Lower lobe of right lung (tissue), 2 donors: ENCODE measurements at regions not wholly inside any gene's neighbourhood (a gene's known extent, or its start where the extent isn't known, plus 50 kb on each side); places are given as distances from the start of the nearest gene placed in this dataset.

Source experiments
- ATAC-seq, 2 donors: fragments of 200-7000 bp; cut with Tn5 transposase; one replicate each; pipeline ENCODE4 v1.9.1; 2020 to 2022; ENCODE audit warnings: mild to moderate bottlenecking in 2 of 2, moderate library complexity in 2 of 2
- DNase-seq: peaks from one replicate; pipeline ENCODE4 v3.0.0-alpha.2; 2020
- H3K27ac ChIP-seq: fragments of 200-600 bp; one replicate; pipeline ENCODE4 v1.8.0; 2022
- H3K27me3 ChIP-seq: fragments of 200-600 bp; one replicate; pipeline ENCODE4 v1.8.0; 2022; ENCODE audit warnings: low read depth
- H3K36me3 ChIP-seq: fragments of 200-600 bp; one replicate; pipeline ENCODE4 v1.8.0; 2022; ENCODE audit warnings: mild to moderate bottlenecking
- H3K4me1 ChIP-seq: fragments of 200-600 bp; one replicate; pipeline ENCODE4 v1.8.0; 2022
- H3K4me3 ChIP-seq: fragments of 200-600 bp; one replicate; pipeline ENCODE4 v1.8.0; 2022; ENCODE audit warnings: mild to moderate bottlenecking
- H3K9me3 ChIP-seq: fragments of 200-600 bp; one replicate; pipeline ENCODE4 v1.8.0; 2022
- intact Hi-C: fragments of 100-400 bp; cut with DNase I; formaldehyde crosslinking; loops from one replicate; pipeline ENCODE4 v1.11.0; 2022
- TF ChIP-seq, protein P1 (sequence below): fragments of 200-600 bp; IDR thresholded peaks from one replicate; pipeline ENCODE4 v1.8.0; 2022; ENCODE audit warnings: antibody characterized with exemption, mild to moderate bottlenecking
- donor health status: DM: no; HTN: yes; CAD: no; lungs with severe emphysema.

DNA sequence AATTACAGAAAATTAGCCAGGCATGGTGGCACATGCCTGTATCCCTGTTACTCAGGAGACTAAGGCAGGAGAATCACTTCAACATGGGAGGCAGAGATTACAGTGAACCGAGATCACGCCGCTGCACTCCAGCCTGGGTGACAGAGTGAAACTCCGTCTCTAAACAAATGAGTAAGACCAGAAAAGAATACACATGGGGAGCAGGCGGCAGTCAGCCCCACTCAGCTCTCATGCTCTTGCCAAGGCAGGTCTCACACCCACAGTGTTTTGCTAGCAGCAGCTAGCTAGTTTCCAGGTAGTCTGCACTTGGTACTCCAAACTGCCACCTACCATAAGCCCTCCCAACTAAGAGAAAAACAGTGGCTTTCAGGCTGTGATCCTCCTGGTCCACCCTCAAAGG, 722.3 kb upstream of the CTNND2 start:
- Histone ChIP-seq H3K4me1 (no peaks in the 10 kb centered on the region), H3K27me3 (no peaks in the 10 kb centered on the region), H3K36me3 (no peaks in the 10 kb centered on the region), H3K27ac (no peak overlapping the region), H3K9me3 (no peaks in the 10 kb centered on the region), H3K4me3 (no peak overlapping the region)
- TF ChIP-seq, protein P1, sequence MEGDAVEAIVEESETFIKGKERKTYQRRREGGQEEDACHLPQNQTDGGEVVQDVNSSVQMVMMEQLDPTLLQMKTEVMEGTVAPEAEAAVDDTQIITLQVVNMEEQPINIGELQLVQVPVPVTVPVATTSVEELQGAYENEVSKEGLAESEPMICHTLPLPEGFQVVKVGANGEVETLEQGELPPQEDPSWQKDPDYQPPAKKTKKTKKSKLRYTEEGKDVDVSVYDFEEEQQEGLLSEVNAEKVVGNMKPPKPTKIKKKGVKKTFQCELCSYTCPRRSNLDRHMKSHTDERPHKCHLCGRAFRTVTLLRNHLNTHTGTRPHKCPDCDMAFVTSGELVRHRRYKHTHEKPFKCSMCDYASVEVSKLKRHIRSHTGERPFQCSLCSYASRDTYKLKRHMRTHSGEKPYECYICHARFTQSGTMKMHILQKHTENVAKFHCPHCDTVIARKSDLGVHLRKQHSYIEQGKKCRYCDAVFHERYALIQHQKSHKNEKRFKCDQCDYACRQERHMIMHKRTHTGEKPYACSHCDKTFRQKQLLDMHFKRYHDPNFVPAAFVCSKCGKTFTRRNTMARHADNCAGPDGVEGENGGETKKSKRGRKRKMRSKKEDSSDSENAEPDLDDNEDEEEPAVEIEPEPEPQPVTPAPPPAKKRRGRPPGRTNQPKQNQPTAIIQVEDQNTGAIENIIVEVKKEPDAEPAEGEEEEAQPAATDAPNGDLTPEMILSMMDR = no peak
- no peak for ATAC-seq
- no peak for DNase-seq
- intact Hi-C loops = no loop called here

DNA sequence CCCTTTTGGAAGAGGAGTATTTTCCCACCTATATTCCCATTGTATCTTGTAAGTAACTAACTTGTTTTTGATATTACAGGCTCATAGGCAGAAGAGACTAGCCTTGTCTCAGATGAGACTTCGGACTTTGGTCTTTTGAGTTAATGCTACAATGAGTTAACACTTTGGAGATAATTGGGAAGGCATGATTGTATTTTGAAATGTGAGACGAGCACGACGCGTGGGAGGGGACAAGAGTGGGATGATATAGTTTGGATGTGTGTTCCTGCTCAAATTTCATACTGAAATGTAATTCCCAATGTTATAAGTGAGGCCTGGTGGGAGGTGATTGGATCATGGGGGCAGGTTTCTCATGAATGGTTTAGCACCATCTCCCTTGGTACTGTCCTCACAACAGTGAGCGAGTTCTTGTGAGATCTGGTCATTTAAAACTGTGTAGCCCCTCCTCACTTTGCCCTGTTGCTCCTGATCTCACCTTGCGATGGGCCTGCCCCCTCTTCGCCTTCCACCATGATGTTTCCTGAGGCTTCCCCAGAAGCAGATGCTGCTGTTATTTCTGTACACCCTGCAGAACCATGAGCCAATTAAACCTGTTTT, 721.5 kb upstream of the CTNND2 start:
- Histone ChIP-seq H3K27me3 (no peaks in the 10 kb centered on the region), H3K36me3 (no peaks in the 10 kb centered on the region), H3K27ac (no peak overlapping the region), H3K4me3 (no peak overlapping the region), H3K9me3 (no peaks in the 10 kb centered on the region), H3K4me1 (no peaks in the 10 kb centered on the region)
- no peak for DNase-seq
- TF ChIP-seq, protein P1 = no peak
- ATAC-seq = no peak
- intact Hi-C loops = no loop called here

DNA sequence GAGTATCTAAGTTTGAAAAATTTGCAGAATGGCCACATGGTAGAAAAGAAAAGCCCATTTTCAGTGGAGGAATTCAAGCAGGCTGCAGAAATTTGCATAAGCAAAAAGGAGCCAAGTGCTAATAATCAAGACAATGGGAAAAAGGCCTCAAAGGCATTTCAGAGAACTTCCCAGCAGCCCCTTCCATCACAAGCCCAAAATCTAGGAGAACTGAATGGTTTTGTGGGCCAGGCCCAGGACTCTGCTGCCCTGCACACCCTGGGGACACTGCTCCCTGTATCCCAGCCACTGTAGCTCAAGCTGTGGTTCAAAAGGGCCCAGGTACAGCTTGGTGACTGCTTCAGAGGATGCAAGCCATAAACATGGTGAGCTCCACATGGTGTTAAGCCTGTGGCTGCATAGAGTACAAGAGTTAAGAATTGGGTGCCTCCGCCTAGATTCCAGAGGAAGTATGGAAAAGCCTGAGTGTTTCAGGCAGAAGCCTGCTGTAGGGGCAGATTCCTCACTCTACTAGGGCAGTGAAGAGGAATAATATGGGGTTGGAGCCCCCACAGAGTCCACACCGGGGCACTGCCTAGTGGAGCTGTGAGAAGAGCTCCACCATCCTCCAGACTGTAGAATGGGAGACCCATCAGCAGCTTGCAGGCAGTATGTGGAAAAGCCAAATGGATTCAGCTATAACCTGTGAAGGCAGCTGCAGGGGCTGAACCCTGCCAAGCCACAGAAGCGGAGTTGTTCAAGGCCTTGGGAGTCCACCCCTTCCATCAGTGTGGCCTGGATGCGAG, 720.7 kb upstream of the CTNND2 start:
- H3K27ac ChIP-seq = no peak overlapping the region
- no peak for DNase-seq
- no peak overlapping the region for H3K4me3 ChIP-seq
- no peaks in the 10 kb centered on the region for H3K36me3 ChIP-seq
- H3K27me3 ChIP-seq = no peaks in the 10 kb centered on the region
- no peaks in the 10 kb centered on the region for H3K4me1 ChIP-seq
- TF ChIP-seq, protein P1 = no peak
- intact Hi-C loops = no loop called here
- no peak for ATAC-seq
- H3K9me3 ChIP-seq = no peaks in the 10 kb centered on the region

DNA sequence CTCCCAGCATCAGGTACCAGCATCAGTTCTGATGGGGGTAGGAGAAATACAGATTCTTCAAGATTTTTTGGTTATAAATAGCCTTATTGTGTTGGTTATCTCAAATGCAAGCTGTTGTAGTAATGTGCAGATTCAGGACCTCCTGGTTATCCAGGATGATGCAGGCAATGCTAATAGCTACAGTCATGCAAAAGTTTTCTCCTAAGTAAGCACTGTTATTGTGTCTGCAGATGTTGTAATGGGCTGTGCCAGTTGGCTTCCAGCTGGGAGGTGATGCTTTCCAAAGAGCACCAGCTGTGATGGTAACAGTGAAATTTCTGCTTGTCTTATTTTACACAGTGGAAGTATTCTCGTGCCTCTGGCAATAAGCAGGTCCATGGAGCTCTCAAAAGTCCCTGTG, 719.2 kb upstream of the CTNND2 start:
- Histone ChIP-seq H3K27me3 (no peaks in the 10 kb centered on the region), H3K36me3 (no peaks in the 10 kb centered on the region), H3K27ac (no peak overlapping the region), H3K9me3 (no peaks in the 10 kb centered on the region), H3K4me1 (no peaks in the 10 kb centered on the region), H3K4me3 (no peak overlapping the region)
- ATAC-seq (no peak), DNase-seq (no peak)
- TF ChIP-seq, protein P1 = no peak
- intact Hi-C loops = no loop called here

DNA sequence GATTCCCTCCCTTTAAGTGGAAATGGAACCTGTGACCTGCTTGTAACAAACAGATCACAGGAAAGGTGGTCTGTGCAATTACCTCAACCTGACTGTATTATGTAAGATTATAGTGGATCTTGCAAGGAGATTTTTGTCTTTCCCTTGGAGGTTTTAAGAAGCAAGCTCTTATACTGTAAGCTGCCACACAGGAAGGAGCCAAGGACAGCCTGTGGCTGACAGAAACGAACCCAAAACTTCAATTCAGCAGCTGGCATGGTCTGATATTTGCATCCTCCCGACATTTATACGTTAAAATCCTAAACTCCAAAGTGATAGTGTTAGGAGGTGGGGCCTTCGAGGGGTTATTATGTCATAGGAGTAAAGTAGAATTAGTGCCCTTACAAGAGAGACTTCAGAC, 711.8 kb upstream of the CTNND2 start:
- Histone ChIP-seq H3K4me3 (no peak overlapping the region), H3K36me3 (no peaks in the 10 kb centered on the region), H3K27ac (no peak overlapping the region), H3K27me3 (no peaks in the 10 kb centered on the region), H3K4me1 (no peaks in the 10 kb centered on the region), H3K9me3 (no peaks in the 10 kb centered on the region)
- intact Hi-C loops = no loop called here
- no peak for DNase-seq
- no peak for ATAC-seq
- TF ChIP-seq, protein P1 = no peak
